ENCODE measurements at regions not wholly inside any gene's neighbourhood (a gene's known extent, or its start where the extent isn't known, plus 50 kb on each side); places are given as distances from the start of the nearest gene placed in this dataset.

- peaks cover 3% of the 10 kb centered on the region for H3K9me3 Mint-ChIP-seq
- ATAC-seq (no peak), DNase-seq (no peak)
- CTCF ChIA-PET, result no interaction called here
- H3K27ac Mint-ChIP-seq, result no peak overlapping the region
- peaks cover 20% of the 10 kb centered on the region for H3K27me3 Mint-ChIP-seq
- H3K36me3 Mint-ChIP-seq (ENCODE audit: low read depth), result no peaks in the 10 kb centered on the region
- peaks cover 10% of the 10 kb centered on the region for H3K4me1 Mint-ChIP-seq (ENCODE audit: low read depth)
- POLR2A ChIA-PET, result no interaction called here
- TF ChIP-seq CTCF (IDR thresholded peaks at IDR 0.05), result no peak
- intact Hi-C loops (cut with micrococcal nuclease), result no loop called here
- no peak overlapping the region for H3K4me3 Mint-ChIP-seq
Observed at GRCh38 chr7:26036092-26036491, 115.9 kb upstream of the NFE2L3 start.

GRCh38 chr7:26038201-26038990 lies 113.6 kb upstream of the NFE2L3 start:
- DNase-seq (no peak), ATAC-seq (no peak)
- intact Hi-C loops (cut with micrococcal nuclease), result no loop called here
- ChIA-PET POLR2A (no interaction called here), CTCF (interaction anchor here (1.0 kb wide), 1 partner anchor 53 kb away, joined by 3 read pairs; no protein-coding TSS in a partner anchor)
- Mint-ChIP-seq H3K4me1 (ENCODE audit: low read depth) (peaks cover 10% of the 10 kb centered on the region), H3K27ac (no peak overlapping the region), H3K9me3 (peaks cover 3% of the 10 kb centered on the region), H3K36me3 (ENCODE audit: low read depth) (no peaks in the 10 kb centered on the region), H3K27me3 (peaks cover 22% of the 10 kb centered on the region), H3K4me3 (no peak overlapping the region)
- TF ChIP-seq CTCF (IDR thresholded peaks at IDR 0.05), result no peak

- no peak overlapping the region for H3K27ac Mint-ChIP-seq
- peaks cover 9% of the 10 kb centered on the region for H3K4me1 Mint-ChIP-seq (ENCODE audit: low read depth)
- POLR2A ChIA-PET, result no interaction called here
- CTCF ChIA-PET, result no interaction called here
- no peak for ATAC-seq
- no peak overlapping the region for H3K4me3 Mint-ChIP-seq
- peaks cover 30% of the 10 kb centered on the region for H3K27me3 Mint-ChIP-seq
- H3K36me3 Mint-ChIP-seq (ENCODE audit: low read depth), result no peaks in the 10 kb centered on the region
- H3K9me3 Mint-ChIP-seq, result peaks cover 3% of the 10 kb centered on the region
- no peak for DNase-seq
- intact Hi-C loops (cut with micrococcal nuclease), result no loop called here
- TF ChIP-seq CTCF (IDR thresholded peaks at IDR 0.05), result no peak
Observed at GRCh38 chr7:26040085-26040484, 111.9 kb upstream of the NFE2L3 start.

GRCh38 chr7:26042237-26042636 lies 109.8 kb upstream of the NFE2L3 start:
- DNase-seq, result no peak
- no peak overlapping the region for H3K27ac Mint-ChIP-seq
- H3K27me3 Mint-ChIP-seq, result peaks cover 27% of the 10 kb centered on the region
- ChIA-PET CTCF (no interaction called here), POLR2A (no interaction called here)
- no peaks in the 10 kb centered on the region for H3K9me3 Mint-ChIP-seq
- intact Hi-C loops (cut with micrococcal nuclease), result no loop called here
- no peak overlapping the region for H3K4me3 Mint-ChIP-seq
- peaks cover 9% of the 10 kb centered on the region for H3K4me1 Mint-ChIP-seq (ENCODE audit: low read depth)
- H3K36me3 Mint-ChIP-seq (ENCODE audit: low read depth), result no peaks in the 10 kb centered on the region
- no peak for TF ChIP-seq CTCF (IDR thresholded peaks at IDR 0.05)
- no peak for ATAC-seq

- intact Hi-C loops (cut with micrococcal nuclease), result no loop called here
- ChIA-PET POLR2A (no interaction called here), CTCF (no interaction called here)
- peaks cover under 1% of the 10 kb centered on the region for H3K4me1 Mint-ChIP-seq (ENCODE audit: low read depth)
- H3K4me3 Mint-ChIP-seq, result no peak overlapping the region
- H3K36me3 Mint-ChIP-seq (ENCODE audit: low read depth), result no peaks in the 10 kb centered on the region
- H3K27ac Mint-ChIP-seq, result no peak overlapping the region
- H3K9me3 Mint-ChIP-seq, result no peaks in the 10 kb centered on the region
- ATAC-seq (no peak), DNase-seq (no peak)
- peaks cover 21% of the 10 kb centered on the region for H3K27me3 Mint-ChIP-seq
- no peak for TF ChIP-seq CTCF (IDR thresholded peaks at IDR 0.05)
Observed at GRCh38 chr7:26043801-26044200, 108.2 kb upstream of the NFE2L3 start.

All from activated CD8-positive, alpha-beta T cell treated with anti-CD3 and anti-CD28 coated beads for 36 hours (primary cell).